ENCODE measurements at regions not wholly inside any gene's neighbourhood (a gene's known extent, or its start where the extent isn't known, plus 50 kb on each side); places are given as distances from the start of the nearest gene placed in this dataset.

DNA sequence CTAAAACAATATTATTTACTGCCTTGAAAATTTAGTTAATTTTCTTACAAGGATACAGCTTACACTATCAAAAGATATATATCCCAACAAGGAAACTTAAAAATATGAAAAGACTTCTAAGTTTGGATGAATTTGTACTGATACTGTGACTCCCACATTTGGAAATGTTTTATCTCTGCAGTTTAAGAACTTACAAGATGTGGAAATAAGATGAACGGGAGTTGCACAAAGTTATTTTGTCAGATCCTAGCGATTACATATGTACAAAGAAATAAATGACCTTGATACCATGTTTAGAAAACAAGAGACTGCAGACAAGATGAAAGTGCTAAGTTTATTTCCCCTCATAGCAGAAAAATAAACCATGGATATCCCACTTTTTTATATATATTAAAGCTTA lies 103.7 kb upstream of the TMEM106B start:
- Histone ChIP-seq H3K4me3 (ENCODE audit: low read depth in 1 of 3, low read length in 3 of 3) (no peak overlapping the region), H3K9ac (ENCODE audit: low read depth in 1 of 2, low read length in 2 of 2) (no peak overlapping the region), H3K9me3 (ENCODE audit: control insufficient read depth in 4 of 4, low read length in 3 of 4) (no peaks in the 10 kb centered on the region), H3K27ac (ENCODE audit: low read depth in 1 of 2, low read length in 2 of 2) (no peak overlapping the region), H3K27me3 (ENCODE audit: control insufficient read depth in 4 of 4, insufficient read depth in 4 of 4, low read length in 3 of 4) (peaks cover 0 to 2% (median 0%) of the 10 kb centered on the region in 4 donors), H3K36me3 (ENCODE audit: control insufficient read depth in 4 of 4, insufficient read depth in 3 of 4, low read depth in 1 of 4, low read length in 3 of 4) (no peaks in the 10 kb centered on the region), H3K4me1 (ENCODE audit: control insufficient read depth in 4 of 4, insufficient read depth in 4 of 4, low read length in 3 of 4) (no peaks in the 10 kb centered on the region)
- TF ChIP-seq HNF4A (conservative IDR thresholded peaks at IDR 0.05) (no peak), EGR1 (IDR thresholded peaks at IDR 0.05; ENCODE audit: low read depth in 2 of 2) (no peak), SP1 (IDR thresholded peaks at IDR 0.05) (no peak), JUND (IDR thresholded peaks at IDR 0.05) (no peak)
- TF ChIP-seq, protein P1, sequence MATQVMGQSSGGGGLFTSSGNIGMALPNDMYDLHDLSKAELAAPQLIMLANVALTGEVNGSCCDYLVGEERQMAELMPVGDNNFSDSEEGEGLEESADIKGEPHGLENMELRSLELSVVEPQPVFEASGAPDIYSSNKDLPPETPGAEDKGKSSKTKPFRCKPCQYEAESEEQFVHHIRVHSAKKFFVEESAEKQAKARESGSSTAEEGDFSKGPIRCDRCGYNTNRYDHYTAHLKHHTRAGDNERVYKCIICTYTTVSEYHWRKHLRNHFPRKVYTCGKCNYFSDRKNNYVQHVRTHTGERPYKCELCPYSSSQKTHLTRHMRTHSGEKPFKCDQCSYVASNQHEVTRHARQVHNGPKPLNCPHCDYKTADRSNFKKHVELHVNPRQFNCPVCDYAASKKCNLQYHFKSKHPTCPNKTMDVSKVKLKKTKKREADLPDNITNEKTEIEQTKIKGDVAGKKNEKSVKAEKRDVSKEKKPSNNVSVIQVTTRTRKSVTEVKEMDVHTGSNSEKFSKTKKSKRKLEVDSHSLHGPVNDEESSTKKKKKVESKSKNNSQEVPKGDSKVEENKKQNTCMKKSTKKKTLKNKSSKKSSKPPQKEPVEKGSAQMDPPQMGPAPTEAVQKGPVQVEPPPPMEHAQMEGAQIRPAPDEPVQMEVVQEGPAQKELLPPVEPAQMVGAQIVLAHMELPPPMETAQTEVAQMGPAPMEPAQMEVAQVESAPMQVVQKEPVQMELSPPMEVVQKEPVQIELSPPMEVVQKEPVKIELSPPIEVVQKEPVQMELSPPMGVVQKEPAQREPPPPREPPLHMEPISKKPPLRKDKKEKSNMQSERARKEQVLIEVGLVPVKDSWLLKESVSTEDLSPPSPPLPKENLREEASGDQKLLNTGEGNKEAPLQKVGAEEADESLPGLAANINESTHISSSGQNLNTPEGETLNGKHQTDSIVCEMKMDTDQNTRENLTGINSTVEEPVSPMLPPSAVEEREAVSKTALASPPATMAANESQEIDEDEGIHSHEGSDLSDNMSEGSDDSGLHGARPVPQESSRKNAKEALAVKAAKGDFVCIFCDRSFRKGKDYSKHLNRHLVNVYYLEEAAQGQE (IDR thresholded peaks at IDR 0.05): no peak
- TF ChIP-seq, protein P2, sequence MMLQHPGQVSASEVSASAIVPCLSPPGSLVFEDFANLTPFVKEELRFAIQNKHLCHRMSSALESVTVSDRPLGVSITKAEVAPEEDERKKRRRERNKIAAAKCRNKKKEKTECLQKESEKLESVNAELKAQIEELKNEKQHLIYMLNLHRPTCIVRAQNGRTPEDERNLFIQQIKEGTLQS (IDR thresholded peaks at IDR 0.05): no peak
- DNase-seq (ENCODE audit: low spot score): no peak
- 79% methylated on average over 2 of the region's 2 CpGs for WGBS

DNA sequence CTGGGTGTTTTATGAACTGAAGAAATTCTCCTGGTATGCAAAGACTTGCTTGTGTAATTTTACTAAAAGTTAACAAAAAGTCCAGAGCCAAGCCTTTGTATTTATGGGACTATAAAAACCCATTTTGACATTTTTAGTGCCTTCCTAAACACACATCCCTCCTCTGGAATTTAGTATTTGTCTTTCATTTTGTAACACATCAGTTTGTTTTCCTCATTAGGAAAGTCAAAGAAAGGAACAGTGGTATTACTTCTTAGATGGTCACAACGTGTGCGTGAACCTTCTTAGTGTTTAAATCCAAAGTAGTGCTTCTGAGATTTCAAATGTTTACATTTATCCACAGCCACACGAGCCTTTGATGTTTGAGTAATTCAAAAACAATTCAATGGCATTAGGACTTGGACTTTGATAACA lies 103.2 kb upstream of the TMEM106B start:
- DNase-seq (ENCODE audit: low spot score): no peak
- 36% methylated on average over 3 of the region's 3 CpGs for WGBS
- TF ChIP-seq GABPA (IDR thresholded peaks at IDR 0.05 in 1 of 2, conservative IDR thresholded peaks at IDR 0.05 in 1 of 2) (no peak), TAF1 (conservative IDR thresholded peaks at IDR 0.05) (no peak), SP1 (IDR thresholded peaks at IDR 0.05) (no peak)
- TF ChIP-seq, protein P1 (IDR thresholded peaks at IDR 0.05): no peak
- Histone ChIP-seq H3K36me3 (ENCODE audit: control insufficient read depth in 4 of 4, insufficient read depth in 3 of 4, low read depth in 1 of 4, low read length in 3 of 4) (no peaks in the 10 kb centered on the region), H3K27me3 (ENCODE audit: control insufficient read depth in 4 of 4, insufficient read depth in 4 of 4, low read length in 3 of 4) (peaks cover 0 to 2% (median 0%) of the 10 kb centered on the region in 4 donors), H3K9me3 (ENCODE audit: control insufficient read depth in 4 of 4, low read length in 3 of 4) (no peaks in the 10 kb centered on the region), H3K4me1 (ENCODE audit: control insufficient read depth in 4 of 4, insufficient read depth in 4 of 4, low read length in 3 of 4) (no peaks in the 10 kb centered on the region), H3K9ac (ENCODE audit: low read depth in 1 of 2, low read length in 2 of 2) (no peak overlapping the region), H3K4me3 (ENCODE audit: low read depth in 1 of 3, low read length in 3 of 3) (no peak overlapping the region), H3K27ac (ENCODE audit: low read depth in 1 of 2, low read length in 2 of 2) (no peak overlapping the region)

DNA sequence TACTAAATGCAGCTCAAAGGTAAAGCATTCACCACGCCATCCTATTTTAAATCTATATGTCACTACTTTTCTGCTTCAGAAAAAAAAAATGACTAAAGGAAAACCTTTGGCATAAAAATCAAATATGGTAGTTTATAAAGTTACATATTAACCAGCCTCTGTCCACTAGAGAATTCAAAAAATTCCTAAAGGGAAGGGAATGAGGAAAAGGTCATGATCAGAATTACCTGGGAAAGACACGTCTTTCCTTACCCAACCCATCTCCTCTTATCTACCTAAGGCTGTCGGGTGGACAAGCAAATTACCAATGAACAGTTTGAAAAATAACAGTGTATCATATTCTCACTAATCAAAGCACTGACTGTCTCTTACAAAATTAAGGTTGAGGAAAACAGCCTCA lies 100.7 kb upstream of the TMEM106B start:
- peaks cover 0 to 5% (median 1%) of the 10 kb centered on the region in 4 donors for H3K27me3 ChIP-seq (ENCODE audit: control insufficient read depth in 4 of 4, insufficient read depth in 4 of 4, low read length in 3 of 4)
- no peaks in the 10 kb centered on the region for H3K36me3 ChIP-seq (ENCODE audit: control insufficient read depth in 4 of 4, insufficient read depth in 3 of 4, low read depth in 1 of 4, low read length in 3 of 4)
- no peak overlapping the region for H3K27ac ChIP-seq (ENCODE audit: low read depth in 1 of 2, low read length in 2 of 2)
- DNase-seq (ENCODE audit: low spot score): no peak
- no peak overlapping the region for H3K9ac ChIP-seq (ENCODE audit: low read depth in 1 of 2, low read length in 2 of 2)
- 50% methylated on average over 3 of the region's 3 CpGs for WGBS
- no peaks in the 10 kb centered on the region for H3K4me1 ChIP-seq (ENCODE audit: control insufficient read depth in 4 of 4, insufficient read depth in 4 of 4, low read length in 3 of 4)
- no peak overlapping the region for H3K4me3 ChIP-seq (ENCODE audit: low read depth in 1 of 3, low read length in 3 of 3)
- H3K9me3 ChIP-seq (ENCODE audit: control insufficient read depth in 4 of 4, low read length in 3 of 4): no peaks in the 10 kb centered on the region
- TF ChIP-seq HNF4A (conservative IDR thresholded peaks at IDR 0.05): no peak
- TF ChIP-seq FOXA1 (IDR thresholded peaks at IDR 0.05): no peak
- TF ChIP-seq RAD21 (IDR thresholded peaks at IDR 0.05): no peak
- TF ChIP-seq, protein P3, sequence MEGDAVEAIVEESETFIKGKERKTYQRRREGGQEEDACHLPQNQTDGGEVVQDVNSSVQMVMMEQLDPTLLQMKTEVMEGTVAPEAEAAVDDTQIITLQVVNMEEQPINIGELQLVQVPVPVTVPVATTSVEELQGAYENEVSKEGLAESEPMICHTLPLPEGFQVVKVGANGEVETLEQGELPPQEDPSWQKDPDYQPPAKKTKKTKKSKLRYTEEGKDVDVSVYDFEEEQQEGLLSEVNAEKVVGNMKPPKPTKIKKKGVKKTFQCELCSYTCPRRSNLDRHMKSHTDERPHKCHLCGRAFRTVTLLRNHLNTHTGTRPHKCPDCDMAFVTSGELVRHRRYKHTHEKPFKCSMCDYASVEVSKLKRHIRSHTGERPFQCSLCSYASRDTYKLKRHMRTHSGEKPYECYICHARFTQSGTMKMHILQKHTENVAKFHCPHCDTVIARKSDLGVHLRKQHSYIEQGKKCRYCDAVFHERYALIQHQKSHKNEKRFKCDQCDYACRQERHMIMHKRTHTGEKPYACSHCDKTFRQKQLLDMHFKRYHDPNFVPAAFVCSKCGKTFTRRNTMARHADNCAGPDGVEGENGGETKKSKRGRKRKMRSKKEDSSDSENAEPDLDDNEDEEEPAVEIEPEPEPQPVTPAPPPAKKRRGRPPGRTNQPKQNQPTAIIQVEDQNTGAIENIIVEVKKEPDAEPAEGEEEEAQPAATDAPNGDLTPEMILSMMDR (IDR thresholded peaks at IDR 0.05; ENCODE audit: low read depth, low read length, missing input control): no peak
- TF ChIP-seq YY1 (IDR thresholded peaks at IDR 0.05): no peak
- TF ChIP-seq, protein P4, sequence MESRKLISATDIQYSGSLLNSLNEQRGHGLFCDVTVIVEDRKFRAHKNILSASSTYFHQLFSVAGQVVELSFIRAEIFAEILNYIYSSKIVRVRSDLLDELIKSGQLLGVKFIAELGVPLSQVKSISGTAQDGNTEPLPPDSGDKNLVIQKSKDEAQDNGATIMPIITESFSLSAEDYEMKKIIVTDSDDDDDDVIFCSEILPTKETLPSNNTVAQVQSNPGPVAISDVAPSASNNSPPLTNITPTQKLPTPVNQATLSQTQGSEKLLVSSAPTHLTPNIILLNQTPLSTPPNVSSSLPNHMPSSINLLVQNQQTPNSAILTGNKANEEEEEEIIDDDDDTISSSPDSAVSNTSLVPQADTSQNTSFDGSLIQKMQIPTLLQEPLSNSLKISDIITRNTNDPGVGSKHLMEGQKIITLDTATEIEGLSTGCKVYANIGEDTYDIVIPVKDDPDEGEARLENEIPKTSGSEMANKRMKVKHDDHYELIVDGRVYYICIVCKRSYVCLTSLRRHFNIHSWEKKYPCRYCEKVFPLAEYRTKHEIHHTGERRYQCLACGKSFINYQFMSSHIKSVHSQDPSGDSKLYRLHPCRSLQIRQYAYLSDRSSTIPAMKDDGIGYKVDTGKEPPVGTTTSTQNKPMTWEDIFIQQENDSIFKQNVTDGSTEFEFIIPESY (IDR thresholded peaks at IDR 0.05): no peak

Measured in liver (tissue), 8 donors.